A549 (cell line): ENCODE measurements at regions not wholly inside any gene's neighbourhood (a gene's known extent, or its start where the extent isn't known, plus 50 kb on each side); places are given as distances from the start of the nearest gene placed in this dataset.

Source experiments
- ATAC-seq, 2 experiments: fragments of 200-7000 bp in 1 of 2; fragments of >200 bp in 1 of 2; cut with Nextera tagmentation in 1 of 2; cut with Tn5 transposase in 1 of 2; 3 replicates each; pipeline versions ENCODE4 v1.8.0 to v1.9.1; 2018 to 2020; ENCODE audit warnings: mild to moderate bottlenecking in 1 of 2, moderate library complexity in 1 of 2
- CTCF ChIA-PET: fragments of 300-600 bp; sonication (Branson Sonifier 250); formaldehyde crosslinking; extraction: SDS; loops from one replicate; lab custom pipeline; 2021; ENCODE audit warnings: antibody characterized with exemption, inconsistent platforms; lab: Yijun Ruan, JAX
- POLR2A ChIA-PET: fragments of 350-600 bp; formaldehyde crosslinking; extraction: SDS; loops from one replicate; lab custom pipeline; 2021; ENCODE audit warnings: antibody characterized with exemption, inconsistent platforms; lab: Yijun Ruan, JAX
- DNase-seq, 2 experiments: peaks; one replicate each; pipeline versions ENCODE4 v3.0.0 to v3.0.0-alpha.2; 2011 to 2016; ENCODE audit warnings: low read depth in 1 of 2, low spot score in 1 of 2
- FAIRE-seq: peaks from 2 replicates; lab custom pipeline; 2011; peaks lifted over from hg19 to GRCh38; lab: Jason Lieb, UNC
- H3K27ac ChIP-seq, 2 experiments: fragments of >200 bp; sonication (Bioruptor Twin); formaldehyde crosslinking; 3 replicates each; pipeline ENCODE4 v1.5.1; 2016 to 2017
- H3K4me1 ChIP-seq: fragments of >200 bp; sonication (Bioruptor Twin); formaldehyde crosslinking; 3 replicates; pipeline ENCODE4 v1.6.1; 2016
- H3K4me2 ChIP-seq: fragments of >200 bp; sonication (Bioruptor Twin); formaldehyde crosslinking; 3 replicates; pipeline ENCODE4 v1.6.1; 2016
- H3K4me3 ChIP-seq: fragments of >200 bp; sonication (Bioruptor Twin); formaldehyde crosslinking; 3 replicates; pipeline ENCODE4 v1.5.1; 2016
- H3K9me3 ChIP-seq: fragments of >200 bp; sonication (Bioruptor Twin); formaldehyde crosslinking; 3 replicates; pipeline ENCODE4 v1.6.1; 2016
- BHLHE40 ChIP-seq: IDR thresholded peaks from 2 replicates; pipeline ENCODE4 v1.6.1; 2012; ENCODE audit warnings: low read depth, low read length, inconsistent platforms
- CBX2 ChIP-seq: fragments of 200-600 bp; sonication (generic); IDR thresholded peaks from 2 replicates; pipeline ENCODE4 v1.6.1; 2016; ENCODE audit warnings: low read depth, mild to moderate bottlenecking, borderline replicate concordance
- CBX8 ChIP-seq: fragments of 200-600 bp; sonication (generic); IDR thresholded peaks from 2 replicates; pipeline ENCODE4 v1.6.1; 2016
- CEBPB ChIP-seq, 2 experiments: fragments of >200 bp in 1 of 2; sonication (Bioruptor Twin) in 1 of 2; formaldehyde crosslinking in 1 of 2; IDR thresholded peaks; 2 replicates each; pipeline ENCODE4 v1.6.1; 2012 to 2016
- EHMT2 ChIP-seq: fragments of 200-600 bp; sonication (generic); IDR thresholded peaks from 2 replicates; pipeline ENCODE4 v1.6.1; 2016; ENCODE audit warnings: antibody characterized with exemption, low read depth, mild to moderate bottlenecking, moderate library complexity
- ESRRA ChIP-seq: fragments of 150-350 bp; IDR thresholded peaks from 2 replicates; pipeline ENCODE4 v1.6.1; 2014; ENCODE audit warnings: mild to moderate bottlenecking, low read length, borderline replicate concordance
- FOSB ChIP-seq: fragments of 250-450 bp; sonication (Bioruptor Pico); IDR thresholded peaks from 2 replicates; pipeline ENCODE4 v1.5.0; 2020; ENCODE audit warnings: mild to moderate bottlenecking, moderate library complexity
- HOXB5 ChIP-seq: fragments of 250-450 bp; sonication (Bioruptor Pico); IDR thresholded peaks from 2 replicates; pipeline ENCODE4 v1.5.0; 2020; ENCODE audit warnings: mild to moderate bottlenecking, moderate library complexity
- KDM1A ChIP-seq: fragments of 200-600 bp; sonication (generic); IDR thresholded peaks from 2 replicates; pipeline ENCODE4 v1.6.1; 2016; ENCODE audit warnings: low read depth, mild to moderate bottlenecking
- NR3C1 ChIP-seq: fragments of >200 bp; sonication (Bioruptor Twin); formaldehyde crosslinking; IDR thresholded peaks from 3 replicates; pipeline ENCODE4 v1.6.1; 2017
- POLR2AphosphoS2 ChIP-seq: conservative IDR thresholded peaks from 2 replicates; pipeline ENCODE4 v1.6.1; 2012; ENCODE audit warnings: low read length, improper control_type of control experiment, inconsistent platforms
- RAD21 ChIP-seq, 2 experiments: fragments of >200 bp in 1 of 2; sonication (Bioruptor Twin) in 1 of 2; formaldehyde crosslinking in 1 of 2; IDR thresholded peaks in 1 of 2; conservative IDR thresholded peaks in 1 of 2; 2 replicates in 1 of 2; 3 replicates in 1 of 2; pipeline ENCODE4 v1.6.1; 2012 to 2018; ENCODE audit warnings: inconsistent platforms in 1 of 2
- RARB ChIP-seq: fragments of 250-450 bp; sonication (Bioruptor Pico); IDR thresholded peaks from 2 replicates; pipeline ENCODE4 v1.8.0; 2021; ENCODE audit warnings: mild to moderate bottlenecking, moderate library complexity
- RCOR1 ChIP-seq: fragments of 150-350 bp; IDR thresholded peaks from 2 replicates; pipeline ENCODE4 v1.6.1; 2014; ENCODE audit warnings: antibody characterized with exemption, low read length, low read depth
- RFX5 ChIP-seq: fragments of 450-650 bp; IDR thresholded peaks from 2 replicates; pipeline ENCODE4 v1.7.1; 2014; ENCODE audit warnings: antibody characterized with exemption, mild to moderate bottlenecking, moderate library complexity
- RNF2 ChIP-seq: fragments of 200-600 bp; sonication (generic); IDR thresholded peaks from 2 replicates; pipeline ENCODE4 v1.6.1; 2016; ENCODE audit warnings: low read depth, mild to moderate bottlenecking, antibody characterized with exemption, moderate library complexity, borderline replicate concordance
- SMC3 ChIP-seq: fragments of >200 bp; sonication (Bioruptor Twin); formaldehyde crosslinking; IDR thresholded peaks from 3 replicates; pipeline ENCODE4 v1.6.1; 2018; ENCODE audit warnings: inconsistent platforms
- SREBF2 ChIP-seq: fragments of 450-650 bp; IDR thresholded peaks from 2 replicates; pipeline ENCODE4 v1.6.1; 2014; ENCODE audit warnings: mild to moderate bottlenecking, moderate library complexity
- TP53 ChIP-seq: fragments of 250-450 bp; sonication (Bioruptor Pico); IDR thresholded peaks from 2 replicates; pipeline ENCODE4 v1.5.0; 2021; ENCODE audit warnings: mild to moderate bottlenecking, moderate library complexity
- ZNF302 ChIP-seq: fragments of 250-450 bp; sonication (Bioruptor Pico); IDR thresholded peaks from 2 replicates; pipeline ENCODE4 v1.9.0; 2021; ENCODE audit warnings: inconsistent platforms, mild to moderate bottlenecking, moderate library complexity
- ZSCAN20 ChIP-seq: fragments of 250-450 bp; sonication (Bioruptor Pico); IDR thresholded peaks from 2 replicates; pipeline ENCODE4 v1.8.0; 2022; ENCODE audit warnings: mild to moderate bottlenecking, moderate library complexity
- WGBS: methylation state at CpG from one replicate; pipeline ENCODE4 v1.1.6; 2017; ENCODE audit errors: missing lambda C conversion rate; 5-methylcytosine and 5-hydroxymethylcytosine counted together
- TF ChIP-seq, protein P1 (sequence below): IDR thresholded peaks from 2 replicates; pipeline ENCODE4 v1.6.1; 2012
- TF ChIP-seq, protein P2 (sequence below): fragments of 250-450 bp; sonication (Bioruptor Pico); IDR thresholded peaks from 2 replicates; pipeline ENCODE4 v1.5.0; 2020; ENCODE audit warnings: low read depth, mild to moderate bottlenecking, moderate library complexity
- TF ChIP-seq, protein P3 (sequence below): IDR thresholded peaks from 2 replicates; pipeline ENCODE4 v1.6.1; 2012
- TF ChIP-seq, protein P4 (sequence below): fragments of >200 bp; sonication (Bioruptor Twin); formaldehyde crosslinking; IDR thresholded peaks from 3 replicates; pipeline ENCODE4 v1.6.1; 2016
- TF ChIP-seq, protein P5 (sequence below): fragments of >200 bp; sonication (Bioruptor Twin); formaldehyde crosslinking; IDR thresholded peaks from 3 replicates; pipeline ENCODE4 v1.5.1; 2016

DNA sequence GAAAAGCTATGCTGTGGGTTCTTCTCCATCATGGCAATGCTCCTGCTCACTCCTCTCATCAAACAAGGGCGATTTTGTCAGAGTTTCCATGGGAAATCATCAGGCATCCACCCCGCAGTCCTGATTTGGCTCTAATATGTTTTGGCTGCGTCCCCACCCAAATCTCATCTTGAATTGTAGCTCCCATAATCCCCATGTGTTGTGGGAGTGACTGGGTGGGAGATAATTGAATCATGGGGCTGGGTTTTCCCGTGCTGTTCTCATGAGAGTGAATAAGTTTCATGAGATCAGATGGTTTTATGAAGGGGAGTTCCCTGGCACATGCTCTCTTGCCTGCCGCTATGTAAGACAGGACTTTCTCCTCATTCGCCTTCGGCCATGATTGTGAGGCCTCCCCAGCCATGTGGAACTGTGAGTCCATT, 163.8 kb downstream of the GADD45G start:
- ChIA-PET CTCF (interaction anchor here (0.8 to 1.0 kb wide), 2 partner anchors 17 to 142 kb away, joined by 4 to 5 read pairs; no protein-coding TSS in a partner anchor), POLR2A (no interaction called here)
- no peak for TF ChIP-seq SMC3
- no peak for TF ChIP-seq BHLHE40
- TF ChIP-seq RNF2, result no peak
- no peak for TF ChIP-seq EHMT2
- TF ChIP-seq, protein P1, sequence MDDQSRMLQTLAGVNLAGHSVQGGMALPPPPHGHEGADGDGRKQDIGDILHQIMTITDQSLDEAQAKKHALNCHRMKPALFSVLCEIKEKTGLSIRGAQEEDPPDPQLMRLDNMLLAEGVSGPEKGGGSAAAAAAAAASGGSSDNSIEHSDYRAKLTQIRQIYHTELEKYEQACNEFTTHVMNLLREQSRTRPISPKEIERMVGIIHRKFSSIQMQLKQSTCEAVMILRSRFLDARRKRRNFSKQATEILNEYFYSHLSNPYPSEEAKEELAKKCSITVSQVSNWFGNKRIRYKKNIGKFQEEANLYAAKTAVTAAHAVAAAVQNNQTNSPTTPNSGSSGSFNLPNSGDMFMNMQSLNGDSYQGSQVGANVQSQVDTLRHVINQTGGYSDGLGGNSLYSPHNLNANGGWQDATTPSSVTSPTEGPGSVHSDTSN, result no peak
- TF ChIP-seq POLR2AphosphoS2, result no peak
- no peak for TF ChIP-seq RARB
- no peak for TF ChIP-seq CBX8
- no peak for TF ChIP-seq RFX5
- no peak for TF ChIP-seq ZNF302 (CRISPR knock-in tag)
- TF ChIP-seq RCOR1, result no peak
- no peak for TF ChIP-seq CBX2
- no peak for TF ChIP-seq HOXB5 (CRISPR knock-in tag)
- TF ChIP-seq, protein P2, sequence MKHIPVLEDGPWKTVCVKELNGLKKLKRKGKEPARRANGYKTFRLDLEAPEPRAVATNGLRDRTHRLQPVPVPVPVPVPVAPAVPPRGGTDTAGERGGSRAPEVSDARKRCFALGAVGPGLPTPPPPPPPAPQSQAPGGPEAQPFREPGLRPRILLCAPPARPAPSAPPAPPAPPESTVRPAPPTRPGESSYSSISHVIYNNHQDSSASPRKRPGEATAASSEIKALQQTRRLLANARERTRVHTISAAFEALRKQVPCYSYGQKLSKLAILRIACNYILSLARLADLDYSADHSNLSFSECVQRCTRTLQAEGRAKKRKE, result no peak
- TF ChIP-seq CEBPB (IDR thresholded peaks at IDR 0.05), result no peak
- TF ChIP-seq TP53, result no peak
- TF ChIP-seq FOSB, result no peak
- TF ChIP-seq KDM1A, result no peak
- 36% methylated on average over 7 of the region's 7 CpGs for WGBS
- H3K4me2 ChIP-seq, result no peak overlapping the region
- DNase-seq (no peak), ATAC-seq (no peak), FAIRE-seq (no peak)
- H3K4me3 ChIP-seq, result no peak overlapping the region
- no peaks in the 10 kb centered on the region for H3K4me1 ChIP-seq
- no peaks in the 10 kb centered on the region for H3K9me3 ChIP-seq
- no peak overlapping the region for H3K27ac ChIP-seq

DNA sequence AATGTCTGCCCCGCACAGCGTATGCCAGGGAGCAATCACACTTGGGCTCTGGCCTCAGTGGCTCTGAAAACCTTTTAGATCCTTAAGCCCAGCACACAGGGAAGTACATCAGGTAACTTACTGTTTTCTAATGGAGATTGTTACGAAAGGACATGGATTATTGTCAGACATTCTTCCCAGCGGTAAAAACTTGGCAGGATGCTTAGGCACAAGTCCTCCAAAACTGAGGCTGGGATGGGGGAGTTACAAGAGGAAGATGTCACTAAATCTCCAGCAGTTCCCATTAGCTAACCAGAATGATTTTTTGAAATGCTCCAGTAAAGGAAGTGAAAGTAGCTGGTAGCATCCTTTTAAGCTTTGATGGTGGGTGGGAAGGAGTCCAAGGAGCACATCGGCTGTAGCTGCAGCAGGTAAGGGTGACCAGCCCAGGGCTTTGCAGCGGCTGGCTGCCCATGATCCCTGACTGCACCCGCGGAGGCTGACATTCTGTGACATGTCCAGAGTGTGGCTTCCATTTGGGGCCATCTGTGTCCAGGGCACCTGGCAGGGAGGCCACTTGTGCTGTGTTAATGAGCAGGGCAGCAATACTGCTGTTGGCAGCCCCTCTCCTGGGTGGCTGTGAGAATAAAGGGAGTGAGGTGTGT, 165.8 kb downstream of the GADD45G start:
- TF ChIP-seq ZSCAN20, result no peak
- no peak for TF ChIP-seq RFX5
- TF ChIP-seq BHLHE40, result no peak
- no peak overlapping the region for H3K27ac ChIP-seq
- POLR2A ChIA-PET, result no interaction called here
- no peak for DNase-seq
- 30% methylated on average over 8 of the region's 8 CpGs for WGBS
- H3K4me1 ChIP-seq, result no peaks in the 10 kb centered on the region
- no peak for FAIRE-seq
- ATAC-seq, result no peak
- CTCF ChIA-PET, result no interaction called here
- H3K9me3 ChIP-seq, result no peaks in the 10 kb centered on the region
- H3K4me3 ChIP-seq, result no peak overlapping the region
- no peak overlapping the region for H3K4me2 ChIP-seq

DNA sequence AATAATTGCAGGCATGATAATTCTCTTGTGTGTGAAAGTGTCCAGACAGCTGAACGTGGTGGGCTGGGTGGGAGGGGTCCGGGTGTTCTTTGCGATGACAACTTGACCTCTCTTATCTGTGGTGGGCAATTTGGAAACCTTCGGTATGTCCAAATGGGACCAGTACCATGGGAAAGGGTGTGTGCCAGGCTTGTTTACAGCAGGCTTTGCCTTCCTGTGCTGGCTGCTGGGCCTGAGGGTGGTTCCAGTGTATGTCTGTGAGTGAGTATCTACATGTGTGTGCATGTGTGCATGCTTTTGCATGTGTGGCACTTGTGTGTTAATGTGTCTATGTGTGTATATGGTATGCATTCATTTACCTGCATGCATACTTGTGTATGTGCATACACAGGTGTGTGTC, 166.4 kb downstream of the GADD45G start:
- no peak for FAIRE-seq

More for the DNA sequence above, 166.4 kb downstream of the GADD45G start:
- ChIA-PET CTCF (no interaction called here), POLR2A (no interaction called here)
- no peak for ATAC-seq
- Histone ChIP-seq H3K4me1 (no peaks in the 10 kb centered on the region), H3K9me3 (no peaks in the 10 kb centered on the region), H3K27ac (no peak overlapping the region), H3K4me2 (no peak overlapping the region), H3K4me3 (no peak overlapping the region)
- TF ChIP-seq, protein P1, result no peak
- TF ChIP-seq POLR2AphosphoS2 (no peak), FOSB (no peak), NR3C1 (no peak), SREBF2 (no peak), RAD21 (conservative IDR thresholded peaks at IDR 0.05 in 1 of 2, IDR thresholded peaks at IDR 0.05 in 1 of 2) (no peak), HOXB5 (CRISPR knock-in tag) (no peak), ESRRA (no peak), CBX8 (no peak)
- TF ChIP-seq, protein P3, sequence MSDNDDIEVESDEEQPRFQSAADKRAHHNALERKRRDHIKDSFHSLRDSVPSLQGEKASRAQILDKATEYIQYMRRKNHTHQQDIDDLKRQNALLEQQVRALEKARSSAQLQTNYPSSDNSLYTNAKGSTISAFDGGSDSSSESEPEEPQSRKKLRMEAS, result no peak
- TF ChIP-seq, protein P4, sequence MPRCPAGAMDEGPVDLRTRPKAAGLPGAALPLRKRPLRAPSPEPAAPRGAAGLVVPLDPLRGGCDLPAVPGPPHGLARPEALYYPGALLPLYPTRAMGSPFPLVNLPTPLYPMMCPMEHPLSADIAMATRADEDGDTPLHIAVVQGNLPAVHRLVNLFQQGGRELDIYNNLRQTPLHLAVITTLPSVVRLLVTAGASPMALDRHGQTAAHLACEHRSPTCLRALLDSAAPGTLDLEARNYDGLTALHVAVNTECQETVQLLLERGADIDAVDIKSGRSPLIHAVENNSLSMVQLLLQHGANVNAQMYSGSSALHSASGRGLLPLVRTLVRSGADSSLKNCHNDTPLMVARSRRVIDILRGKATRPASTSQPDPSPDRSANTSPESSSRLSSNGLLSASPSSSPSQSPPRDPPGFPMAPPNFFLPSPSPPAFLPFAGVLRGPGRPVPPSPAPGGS, result no peak
- TF ChIP-seq, protein P5, sequence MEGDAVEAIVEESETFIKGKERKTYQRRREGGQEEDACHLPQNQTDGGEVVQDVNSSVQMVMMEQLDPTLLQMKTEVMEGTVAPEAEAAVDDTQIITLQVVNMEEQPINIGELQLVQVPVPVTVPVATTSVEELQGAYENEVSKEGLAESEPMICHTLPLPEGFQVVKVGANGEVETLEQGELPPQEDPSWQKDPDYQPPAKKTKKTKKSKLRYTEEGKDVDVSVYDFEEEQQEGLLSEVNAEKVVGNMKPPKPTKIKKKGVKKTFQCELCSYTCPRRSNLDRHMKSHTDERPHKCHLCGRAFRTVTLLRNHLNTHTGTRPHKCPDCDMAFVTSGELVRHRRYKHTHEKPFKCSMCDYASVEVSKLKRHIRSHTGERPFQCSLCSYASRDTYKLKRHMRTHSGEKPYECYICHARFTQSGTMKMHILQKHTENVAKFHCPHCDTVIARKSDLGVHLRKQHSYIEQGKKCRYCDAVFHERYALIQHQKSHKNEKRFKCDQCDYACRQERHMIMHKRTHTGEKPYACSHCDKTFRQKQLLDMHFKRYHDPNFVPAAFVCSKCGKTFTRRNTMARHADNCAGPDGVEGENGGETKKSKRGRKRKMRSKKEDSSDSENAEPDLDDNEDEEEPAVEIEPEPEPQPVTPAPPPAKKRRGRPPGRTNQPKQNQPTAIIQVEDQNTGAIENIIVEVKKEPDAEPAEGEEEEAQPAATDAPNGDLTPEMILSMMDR, result no peak
- WGBS, result 58% methylated on average over 3 of the region's 4 CpGs
- no peak for DNase-seq
